SH-SY5Y (cell line): ENCODE measurements at regions not wholly inside any gene's neighbourhood (a gene's known extent, or its start where the extent isn't known, plus 50 kb on each side); places are given as distances from the start of the nearest gene placed in this dataset.

Source experiments
- GATA2 ChIP-seq: IDR thresholded peaks from 2 replicates; pipeline ENCODE4 v1.6.1; 2011; ENCODE audit warnings: mild to moderate bottlenecking, low read depth, low read length
- GATA3 ChIP-seq: IDR thresholded peaks from 2 replicates; pipeline ENCODE4 v1.6.1; 2011; ENCODE audit warnings: low read depth, mild to moderate bottlenecking, low read length, moderate library complexity

- TF ChIP-seq GATA2 (no peak), GATA3 (no peak)
These were observed 226.4 kb upstream of the NRXN1 start for GRCh38 chr2:51258301-51258700.
